Ishikawa (cell line): ENCODE measurements at regions not wholly inside any gene's neighbourhood (a gene's known extent, or its start where the extent isn't known, plus 50 kb on each side); places are given as distances from the start of the nearest gene placed in this dataset.

Experiments
- CEBPB ChIP-seq: IDR thresholded peaks from 2 replicates; pipeline ENCODE4 v1.6.1; 2012
- CREB1 ChIP-seq: IDR thresholded peaks from 2 replicates; pipeline ENCODE4 v1.6.1; 2012; ENCODE audit warnings: low read depth
- EGR1 ChIP-seq: IDR thresholded peaks from 2 replicates; pipeline ENCODE4 v1.6.1; 2012
- EP300 ChIP-seq: IDR thresholded peaks from 2 replicates; pipeline ENCODE4 v1.6.1; 2012; ENCODE audit warnings: borderline replicate concordance
- FOXM1 ChIP-seq: IDR thresholded peaks from 2 replicates; pipeline ENCODE4 v1.6.1; 2012; ENCODE audit warnings: low read depth, borderline replicate concordance
- NFIC ChIP-seq: IDR thresholded peaks from 2 replicates; pipeline ENCODE4 v1.6.1; 2012
- RAD21 ChIP-seq: IDR thresholded peaks from 2 replicates; pipeline ENCODE4 v1.6.1; 2012; ENCODE audit warnings: low read depth
- REST ChIP-seq: IDR thresholded peaks from 2 replicates; pipeline ENCODE4 v1.6.1; 2012; ENCODE audit warnings: low read depth, mild to moderate bottlenecking
- TCF12 ChIP-seq: IDR thresholded peaks from 2 replicates; pipeline ENCODE4 v1.6.1; 2012; ENCODE audit warnings: low read depth
- USF1 ChIP-seq: IDR thresholded peaks from 2 replicates; pipeline ENCODE4 v1.6.1; 2012
- ZBTB7A ChIP-seq: IDR thresholded peaks from 2 replicates; pipeline ENCODE4 v1.6.1; 2012; ENCODE audit warnings: low read depth

GRCh38 chr22:49417326-49417725 lies 410.3 kb downstream of the BRD1 start:
- TF ChIP-seq EP300 (no peak), TCF12 (no peak), REST (no peak), FOXM1 (no peak), EGR1 (no peak), CEBPB (no peak), CREB1 (no peak), NFIC (no peak), RAD21 (no peak), ZBTB7A (no peak), USF1 (no peak)
